GM21515 (cell line): ENCODE measurements at regions not wholly inside any gene's neighbourhood (a gene's known extent, or its start where the extent isn't known, plus 50 kb on each side); places are given as distances from the start of the nearest gene placed in this dataset.

Source experiments
- ATAC-seq: cut with Tn5 transposase; IDR thresholded peaks from one replicate; pipeline ENCODE4 v1.9.1; 2021; ENCODE audit not compliant: unreplicated experiment

- ATAC-seq = no peak
These were observed 137.8 kb upstream of the CCL2 start for GRCh38 chr17:34117332-34117731.

GRCh38 chr17:34117811-34118210, 137.3 kb upstream of the CCL2 start:
- no peak for ATAC-seq

DNA sequence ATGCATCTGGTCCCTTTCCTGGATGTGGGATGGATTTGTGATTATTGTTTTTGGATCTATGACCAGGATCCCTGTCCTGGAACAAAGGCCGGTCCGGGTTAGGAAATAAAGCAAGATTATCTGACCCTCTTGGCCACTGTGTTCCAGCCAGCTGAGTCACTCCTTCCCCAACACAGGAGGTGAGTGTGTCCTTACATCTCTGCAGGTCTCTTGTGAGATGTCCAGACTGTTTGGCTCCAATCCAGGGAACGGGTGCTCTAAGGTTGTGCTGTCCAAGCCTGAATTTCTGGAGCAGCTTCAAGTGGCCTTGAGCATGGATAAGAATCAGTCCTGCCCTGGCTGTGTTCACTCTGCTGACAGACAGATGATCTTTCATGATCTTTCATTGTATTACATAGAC, 136.5 kb upstream of the CCL2 start:
- ATAC-seq = no peak

- ATAC-seq = no peak
These were observed 133.8 kb upstream of the CCL2 start for GRCh38 chr17:34121311-34121710.

DNA sequence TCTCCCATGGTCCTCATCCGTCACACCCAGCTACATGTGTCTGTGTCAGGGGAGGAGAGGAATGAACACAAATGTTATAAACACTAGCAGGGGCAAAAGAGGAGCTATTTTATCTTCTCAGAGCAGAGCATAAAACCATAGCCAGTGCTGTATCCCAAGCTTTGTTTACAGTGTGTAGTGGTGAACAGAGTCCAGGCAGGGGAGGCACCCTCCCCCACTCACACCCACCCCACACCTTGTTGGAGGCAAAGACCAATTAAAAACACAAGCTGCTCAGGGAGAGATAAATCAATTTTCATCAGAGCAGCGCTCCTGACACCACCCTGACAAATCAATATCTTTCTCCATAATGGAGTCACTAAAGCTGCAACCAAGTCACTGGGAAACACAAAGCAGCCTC, 132.6 kb upstream of the CCL2 start:
- ATAC-seq = no peak

DNA sequence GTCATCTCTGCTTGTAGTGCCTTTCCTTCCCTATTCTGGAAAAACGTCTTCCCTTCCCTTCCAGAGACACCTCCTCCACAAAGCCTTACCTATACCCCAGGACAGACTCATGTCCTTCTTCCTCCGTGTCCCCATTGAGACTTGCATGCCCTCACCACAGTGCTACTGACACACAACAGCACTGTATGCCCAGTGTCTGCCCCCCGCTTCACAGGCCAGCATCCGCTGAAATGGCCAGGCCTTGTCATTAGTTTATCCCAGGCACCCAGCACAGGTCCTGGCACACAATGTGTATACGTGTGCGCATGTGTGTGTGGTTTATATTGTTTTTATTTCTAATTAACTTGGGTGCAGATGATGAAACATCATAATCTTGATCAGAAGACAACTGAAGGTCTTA, 130.1 kb upstream of the CCL2 start:
- no peak for ATAC-seq

- no peak for ATAC-seq
These were observed 129.2 kb upstream of the CCL2 start for GRCh38 chr17:34125921-34126320.

GRCh38 chr17:34126496-34126895, 128.6 kb upstream of the CCL2 start:
- ATAC-seq = no peak

DNA sequence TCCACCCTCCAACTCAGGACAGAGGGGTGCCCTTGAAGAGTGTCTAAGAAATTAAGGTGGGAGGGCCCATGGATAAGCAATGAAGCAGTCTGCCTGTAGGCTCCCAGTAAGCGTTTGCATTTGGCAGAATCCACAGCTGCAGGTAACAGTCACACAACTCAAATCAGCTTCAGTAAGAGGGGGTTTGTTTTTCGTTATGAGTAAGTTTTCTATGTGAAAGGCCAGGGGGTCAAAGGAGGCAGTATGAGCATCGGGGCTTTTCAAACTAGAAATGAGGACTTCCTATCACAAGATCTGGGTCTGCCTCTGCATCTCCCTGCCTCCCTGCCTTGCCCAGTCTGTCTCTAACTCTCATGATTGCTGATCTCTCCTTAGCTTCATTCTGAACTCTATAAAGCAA, 128.1 kb upstream of the CCL2 start:
- no peak for ATAC-seq

DNA sequence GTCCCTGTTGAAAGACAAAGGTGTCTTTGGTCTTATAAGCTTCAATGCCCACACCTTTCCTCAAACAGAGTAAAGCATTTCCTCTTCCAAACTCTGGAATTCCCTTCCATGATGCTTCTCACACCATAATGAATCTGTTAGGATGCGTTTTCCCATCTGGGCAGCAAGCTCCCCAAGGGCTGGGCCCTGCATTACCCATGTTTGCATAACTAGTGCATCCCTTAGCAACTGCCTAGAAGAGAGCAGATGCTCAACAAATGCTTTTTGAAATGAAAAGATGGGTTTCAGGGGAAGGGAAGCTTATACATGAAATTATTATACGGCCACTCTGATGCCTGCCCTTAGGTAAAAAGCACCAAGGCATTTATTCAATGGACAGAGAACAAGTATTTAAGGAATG, 124.5 kb upstream of the CCL2 start:
- ATAC-seq = no peak

DNA sequence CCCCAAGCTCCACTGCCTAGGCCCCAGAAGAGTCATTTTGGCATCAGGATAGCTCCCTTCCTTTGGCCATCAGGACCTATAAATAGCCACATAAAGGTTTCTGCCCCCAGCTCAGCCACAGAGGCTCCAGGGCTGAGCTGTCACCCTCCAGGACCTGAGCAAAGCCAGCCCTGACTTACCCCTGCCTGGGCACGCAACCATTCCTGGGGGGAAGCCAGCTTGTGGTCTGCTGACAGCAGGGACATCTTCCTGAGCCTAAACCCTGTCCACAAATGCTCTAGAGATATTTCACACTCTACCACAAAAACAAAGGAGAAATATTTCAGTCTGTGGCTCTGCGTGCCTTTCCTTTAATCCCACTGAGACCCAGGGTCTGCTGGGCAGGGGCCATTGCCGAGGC, 123.7 kb upstream of the CCL2 start:
- ATAC-seq = no peak

DNA sequence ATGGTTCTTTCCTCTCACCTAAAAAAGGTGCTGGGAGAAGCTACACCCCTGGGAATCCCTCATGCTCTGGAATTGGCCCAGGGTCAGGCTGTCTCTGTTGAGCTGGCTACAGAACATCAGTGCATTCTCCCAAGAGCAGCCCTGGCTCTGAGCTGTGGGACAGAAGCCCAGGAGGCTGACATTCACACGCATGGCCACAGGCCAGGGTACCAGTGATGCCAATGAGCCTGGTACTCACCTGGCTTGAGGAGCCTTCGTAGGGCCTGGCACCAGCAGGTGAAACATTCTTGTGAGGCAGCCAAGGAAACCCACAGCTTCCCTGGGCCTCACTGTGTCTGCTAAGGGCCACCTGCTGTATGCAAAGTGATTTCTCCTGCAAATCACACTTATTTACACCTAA, 121.7 kb upstream of the CCL2 start:
- no peak for ATAC-seq

DNA sequence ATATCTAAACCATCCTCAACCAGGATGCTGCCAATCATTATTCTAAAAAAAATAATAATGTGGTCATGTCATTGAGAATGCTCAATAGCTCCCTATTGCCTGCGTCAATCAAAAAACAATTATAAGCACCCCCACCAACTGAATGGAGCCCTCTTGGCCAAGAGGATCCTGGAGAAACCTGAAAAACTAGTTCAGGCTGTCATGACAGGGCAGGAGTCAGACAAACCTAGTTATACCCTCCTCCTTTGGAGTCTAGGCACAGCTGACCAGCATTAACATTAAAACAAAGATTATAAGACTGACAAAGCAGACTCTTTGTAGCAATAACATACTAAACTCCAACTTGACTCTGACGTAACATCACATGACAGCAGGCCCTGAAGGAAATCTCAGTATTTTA, 119.2 kb upstream of the CCL2 start:
- no peak for ATAC-seq

GRCh38 chr17:34140006-34140405, 115.1 kb upstream of the CCL2 start:
- no peak for ATAC-seq

DNA sequence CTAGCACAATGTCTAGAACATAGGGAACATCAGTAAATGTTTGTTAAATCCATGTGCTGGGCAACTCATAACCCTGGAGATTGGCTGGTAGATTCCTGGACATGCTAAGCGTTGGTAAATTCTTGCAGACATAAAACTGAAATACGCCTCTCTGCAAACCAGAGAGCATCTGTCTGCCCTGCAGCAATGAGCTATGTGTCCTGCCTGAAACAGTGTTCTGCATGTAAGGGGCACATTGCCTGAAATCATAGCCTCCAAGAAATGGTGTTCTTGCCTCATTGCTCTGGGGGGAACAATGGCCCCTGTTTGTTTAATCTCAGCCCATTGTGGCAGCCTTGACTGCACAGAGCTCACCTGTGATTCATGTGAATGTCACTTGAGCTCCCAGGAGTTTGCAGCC, 113.5 kb upstream of the CCL2 start:
- ATAC-seq = no peak

- ATAC-seq = no peak
These were observed 111.7 kb upstream of the CCL2 start for GRCh38 chr17:34143430-34143829.

DNA sequence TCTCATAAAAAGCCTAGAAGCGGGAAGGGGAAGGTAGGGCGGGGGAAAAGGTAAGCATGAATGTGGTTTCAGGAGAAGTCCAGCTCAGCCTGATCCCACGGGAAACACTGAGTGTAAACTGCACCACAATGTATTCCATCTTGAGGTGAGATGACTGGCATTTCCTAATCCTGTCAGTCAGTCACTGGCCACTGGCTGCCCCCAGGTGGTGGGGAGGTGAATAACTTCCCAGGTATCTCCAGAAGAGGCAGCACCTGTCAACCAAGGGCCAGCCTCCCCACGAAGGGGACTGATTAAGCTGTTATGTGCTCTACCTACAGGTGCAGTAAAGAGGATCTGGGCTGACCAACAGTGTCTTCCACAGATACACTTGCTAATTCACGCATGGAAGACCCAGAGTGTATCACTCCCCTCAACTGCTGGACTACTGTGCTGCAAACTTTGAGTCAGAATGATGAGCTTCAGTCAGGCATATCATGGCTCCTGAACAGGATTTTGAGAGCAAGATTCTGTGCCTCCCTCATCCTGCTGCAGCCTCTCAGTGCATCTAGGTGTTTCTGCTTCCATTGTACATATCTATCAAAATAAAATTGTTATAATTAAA, 108.5 kb upstream of the CCL2 start:
- ATAC-seq = no peak

DNA sequence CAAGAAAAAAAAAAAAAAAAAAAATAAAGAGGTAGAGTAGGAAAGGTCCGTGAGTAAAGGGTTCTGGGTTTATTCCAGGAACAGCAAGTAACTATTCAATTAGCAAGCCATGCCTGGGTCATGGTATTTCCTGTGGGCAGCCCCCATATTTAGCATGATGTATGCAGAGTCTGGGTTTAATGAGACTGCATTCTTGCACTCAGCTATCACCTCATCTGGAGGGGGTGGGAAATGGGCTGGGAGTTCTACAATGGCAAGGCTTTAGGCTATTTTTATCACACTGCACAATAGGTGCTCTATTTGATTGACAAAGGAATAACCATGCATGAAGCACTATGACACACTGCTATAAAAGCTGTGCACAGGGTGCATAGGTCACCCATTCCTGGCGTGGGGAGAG, 104.0 kb upstream of the CCL2 start:
- ATAC-seq = no peak

GRCh38 chr17:34153991-34154390, 101.1 kb upstream of the CCL2 start:
- no peak for ATAC-seq

GRCh38 chr17:34154961-34155730, 99.9 kb upstream of the CCL2 start:
- ATAC-seq = no peak

- ATAC-seq = no peak
These were observed 99.1 kb upstream of the CCL2 start for GRCh38 chr17:34155947-34156346.

GRCh38 chr17:34156401-34156740, 98.7 kb upstream of the CCL2 start:
- no peak for ATAC-seq
